Tibial nerve (tissue), 3 donors: ENCODE measurements at regions not wholly inside any gene's neighbourhood (a gene's known extent, or its start where the extent isn't known, plus 50 kb on each side); places are given as distances from the start of the nearest gene placed in this dataset.

Source experiments
- POLR2A ChIP-seq, 2 donors: fragments of 450-650 bp; IDR thresholded peaks; one replicate each; pipeline ENCODE4 v1.6.1; 2017; ENCODE audit warnings: antibody characterized with exemption in 2 of 2, mild to moderate bottlenecking in 2 of 2, moderate library complexity in 2 of 2
- TF ChIP-seq, protein P1 (sequence below), 5 experiments: fragments of 200-600 bp in 3 of 5; fragments of 450-650 bp in 2 of 5; sonication (generic) in 3 of 5; IDR thresholded peaks; one replicate each; pipeline ENCODE4 v1.5.1; 2016 to 2019; ENCODE audit warnings: antibody characterized with exemption in 5 of 5, mild to moderate bottlenecking in 3 of 5, moderate library complexity in 2 of 5

DNA sequence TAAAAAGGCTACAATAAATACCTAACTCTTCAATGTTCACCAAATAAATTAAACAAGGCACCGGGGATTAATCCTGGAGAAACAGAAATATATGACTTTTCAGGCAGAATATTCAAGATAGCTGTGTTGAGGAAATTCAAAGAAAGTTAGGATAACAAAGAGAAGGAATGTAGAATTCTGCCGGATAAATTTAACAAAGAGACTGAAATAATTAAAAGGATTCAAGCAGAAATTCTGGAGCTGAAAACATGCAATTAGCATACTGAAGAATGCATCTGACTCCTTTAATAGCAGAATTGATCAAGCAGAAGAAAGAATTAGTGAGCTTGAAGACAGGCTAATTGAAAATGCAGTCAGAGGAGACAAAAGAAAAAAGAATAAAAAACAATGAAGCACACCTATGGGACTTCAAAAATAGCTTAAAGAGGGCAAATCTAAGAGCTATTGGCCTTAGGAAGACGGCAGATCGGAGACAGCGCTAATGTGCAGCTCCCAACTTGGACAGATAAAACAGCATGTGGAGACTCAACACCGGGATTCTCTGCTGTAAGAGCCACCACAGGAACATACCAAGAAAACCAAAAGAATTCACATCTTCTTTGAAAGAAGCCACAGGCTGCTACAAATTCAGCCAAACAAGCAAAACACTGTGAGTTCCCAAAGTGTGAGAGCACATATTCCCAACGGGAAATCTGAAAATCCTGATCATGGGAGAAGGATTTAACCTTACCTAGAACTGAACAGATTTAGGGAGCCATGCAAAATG is 1290.9 kb downstream of the PCDH18 start:
- TF ChIP-seq, protein P1, sequence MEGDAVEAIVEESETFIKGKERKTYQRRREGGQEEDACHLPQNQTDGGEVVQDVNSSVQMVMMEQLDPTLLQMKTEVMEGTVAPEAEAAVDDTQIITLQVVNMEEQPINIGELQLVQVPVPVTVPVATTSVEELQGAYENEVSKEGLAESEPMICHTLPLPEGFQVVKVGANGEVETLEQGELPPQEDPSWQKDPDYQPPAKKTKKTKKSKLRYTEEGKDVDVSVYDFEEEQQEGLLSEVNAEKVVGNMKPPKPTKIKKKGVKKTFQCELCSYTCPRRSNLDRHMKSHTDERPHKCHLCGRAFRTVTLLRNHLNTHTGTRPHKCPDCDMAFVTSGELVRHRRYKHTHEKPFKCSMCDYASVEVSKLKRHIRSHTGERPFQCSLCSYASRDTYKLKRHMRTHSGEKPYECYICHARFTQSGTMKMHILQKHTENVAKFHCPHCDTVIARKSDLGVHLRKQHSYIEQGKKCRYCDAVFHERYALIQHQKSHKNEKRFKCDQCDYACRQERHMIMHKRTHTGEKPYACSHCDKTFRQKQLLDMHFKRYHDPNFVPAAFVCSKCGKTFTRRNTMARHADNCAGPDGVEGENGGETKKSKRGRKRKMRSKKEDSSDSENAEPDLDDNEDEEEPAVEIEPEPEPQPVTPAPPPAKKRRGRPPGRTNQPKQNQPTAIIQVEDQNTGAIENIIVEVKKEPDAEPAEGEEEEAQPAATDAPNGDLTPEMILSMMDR (IDR thresholded peaks at IDR 0.05), result no peak
- no peak for TF ChIP-seq POLR2A (IDR thresholded peaks at IDR 0.05)
